Epithelial cell of esophagus (primary cell): ENCODE measurements at regions not wholly inside any gene's neighbourhood (a gene's known extent, or its start where the extent isn't known, plus 50 kb on each side); places are given as distances from the start of the nearest gene placed in this dataset.

Experiments used
- DNase-seq: peaks from one replicate; pipeline ENCODE4 v3.0.0; 2010; ENCODE audit warnings: low read depth
- H3K4me3 ChIP-seq: 2 replicates; pipeline ENCODE4 v1.5.1; 2011; ENCODE audit warnings: mild to moderate bottlenecking, low read length, control low read depth
- CTCF ChIP-seq: IDR thresholded peaks from 2 replicates; pipeline ENCODE4 v1.5.1; 2011; ENCODE audit warnings: low read depth, mild to moderate bottlenecking, low read length, control low read depth, inconsistent platforms; ENCODE audit not compliant: insufficient read depth; ENCODE audit errors: missing control alignments

- DNase-seq: no peak
- no peak overlapping the region for H3K4me3 ChIP-seq
- TF ChIP-seq CTCF: no peak
Observed at GRCh38 chr16:26649381-26650045, 417.2 kb upstream of the C16orf82 start.

GRCh38 chr16:26651464-26651863 lies 415.3 kb upstream of the C16orf82 start:
- no peak overlapping the region for H3K4me3 ChIP-seq
- DNase-seq: no peak
- no peak for TF ChIP-seq CTCF

GRCh38 chr16:26651884-26652283 lies 414.8 kb upstream of the C16orf82 start:
- no peak for DNase-seq
- TF ChIP-seq CTCF: no peak

GRCh38 chr16:26658486-26658885 lies 408.2 kb upstream of the C16orf82 start:
- no peak overlapping the region for H3K4me3 ChIP-seq
- no peak for TF ChIP-seq CTCF
- DNase-seq: no peak

More at GRCh38 chr16:26651884-26652283, 414.8 kb upstream of the C16orf82 start:
- no peak overlapping the region for H3K4me3 ChIP-seq

GRCh38 chr16:26658915-26659314 lies 407.8 kb upstream of the C16orf82 start:
- H3K4me3 ChIP-seq: no peak overlapping the region
- no peak for DNase-seq
- TF ChIP-seq CTCF: no peak

- H3K4me3 ChIP-seq: no peak overlapping the region
- no peak for TF ChIP-seq CTCF
Observed at GRCh38 chr16:26664086-26664485, 402.6 kb upstream of the C16orf82 start.

More at GRCh38 chr16:26664086-26664485, 402.6 kb upstream of the C16orf82 start:
- DNase-seq: no peak
